MV-4-11 (cell line): ENCODE measurements at regions not wholly inside any gene's neighbourhood (a gene's known extent, or its start where the extent isn't known, plus 50 kb on each side); places are given as distances from the start of the nearest gene placed in this dataset.

Experiments used
- DNase-seq: peaks from one replicate; lab custom pipeline; 2025; lab: John Stamatoyannopoulos, UW

GRCh38 chr4:108331905-108332632 lies 163.3 kb upstream of the LEF1 start:
- no peak for DNase-seq

DNA sequence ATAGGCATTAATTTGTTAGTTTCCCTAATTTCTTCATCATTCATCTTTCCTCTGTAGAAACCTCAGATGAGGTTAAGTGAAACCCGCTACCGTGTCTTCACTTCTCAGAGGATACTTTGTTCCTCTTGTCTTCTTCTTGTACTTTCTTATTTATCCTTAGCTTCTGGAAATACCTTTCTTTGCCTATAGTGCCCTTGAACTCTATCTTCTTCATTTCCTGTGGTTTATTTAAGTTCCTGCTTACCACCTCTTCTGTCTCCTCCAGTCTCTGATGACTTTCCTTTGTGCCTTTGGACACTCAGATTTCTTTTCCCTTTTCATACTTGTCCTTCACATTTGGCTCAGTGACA lies 159.6 kb upstream of the LEF1 start:
- no peak for DNase-seq

DNA sequence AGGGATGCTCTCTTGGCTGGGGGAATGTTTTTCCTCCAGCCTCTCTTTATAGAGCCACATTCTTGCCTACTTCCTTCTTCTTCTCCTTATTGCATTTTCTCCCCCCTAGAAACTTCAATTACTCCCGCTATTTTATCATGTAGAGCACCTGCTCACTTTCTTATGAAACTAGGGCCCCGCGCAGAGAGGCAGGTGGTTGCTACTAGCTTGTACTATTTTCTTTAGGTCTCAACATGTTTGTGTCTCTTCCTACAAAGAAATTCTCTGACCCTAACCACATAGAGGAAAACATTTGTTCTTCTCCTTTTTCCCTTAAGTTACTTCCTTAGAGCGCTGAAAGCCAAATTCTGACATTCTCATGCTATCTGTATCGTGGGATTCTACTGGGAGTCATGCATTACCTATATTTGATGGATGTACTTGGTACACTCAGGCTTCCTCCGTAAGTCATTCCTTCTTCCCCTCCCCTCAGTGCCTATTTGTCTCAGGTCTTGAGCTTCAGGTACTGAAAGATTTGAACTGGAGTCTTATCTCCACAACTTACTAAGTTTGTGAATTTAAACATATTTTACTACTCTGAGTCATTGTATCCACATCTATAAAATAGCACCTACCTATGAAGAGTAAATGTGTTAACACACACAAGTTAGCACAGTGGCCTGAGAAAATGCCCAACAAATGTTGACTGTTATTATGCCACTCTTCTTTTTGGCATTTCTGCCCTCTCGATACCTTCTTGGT lies 159.1 kb upstream of the LEF1 start:
- no peak for DNase-seq

DNA sequence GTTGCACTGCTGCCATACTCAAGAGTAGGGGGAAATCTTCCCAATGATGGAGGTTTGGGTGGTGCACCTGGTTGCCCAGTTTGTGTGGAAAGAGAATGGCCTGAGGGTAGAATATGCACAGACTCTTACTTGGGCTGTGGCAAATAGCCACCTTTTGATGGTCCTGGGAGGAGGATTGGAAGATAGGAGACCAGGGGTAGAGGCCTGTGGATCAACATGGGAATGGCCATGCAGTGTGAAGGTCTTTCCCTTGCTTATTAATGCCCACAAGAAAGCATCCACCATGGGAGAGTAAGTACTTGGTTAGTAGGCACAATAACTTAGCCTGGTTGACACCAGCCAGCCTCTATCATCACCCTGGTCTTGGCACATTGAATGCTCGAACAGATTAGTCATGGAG lies 156.8 kb upstream of the LEF1 start:
- DNase-seq, result no peak

DNA sequence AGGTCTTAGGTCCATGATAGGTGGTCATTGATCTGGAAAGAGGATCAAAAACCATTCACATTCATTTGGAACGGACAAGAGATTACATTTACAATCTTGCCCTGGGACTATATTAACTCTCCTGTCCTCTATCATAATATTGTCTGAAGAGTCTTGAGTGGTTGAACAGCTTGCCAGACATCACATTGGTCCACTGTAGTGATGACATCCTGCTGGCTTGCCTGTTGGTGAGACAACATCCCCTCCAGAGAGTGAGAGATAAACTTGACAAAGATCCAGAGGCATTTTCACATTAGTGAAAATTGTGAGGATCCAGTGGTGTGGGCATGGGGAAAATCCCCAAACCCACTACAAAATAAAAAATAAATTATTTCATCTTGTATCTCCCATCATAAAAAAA lies 155.7 kb upstream of the LEF1 start:
- DNase-seq, result no peak

GRCh38 chr4:108322497-108322896 lies 153.8 kb upstream of the LEF1 start:
- no peak for DNase-seq

DNA sequence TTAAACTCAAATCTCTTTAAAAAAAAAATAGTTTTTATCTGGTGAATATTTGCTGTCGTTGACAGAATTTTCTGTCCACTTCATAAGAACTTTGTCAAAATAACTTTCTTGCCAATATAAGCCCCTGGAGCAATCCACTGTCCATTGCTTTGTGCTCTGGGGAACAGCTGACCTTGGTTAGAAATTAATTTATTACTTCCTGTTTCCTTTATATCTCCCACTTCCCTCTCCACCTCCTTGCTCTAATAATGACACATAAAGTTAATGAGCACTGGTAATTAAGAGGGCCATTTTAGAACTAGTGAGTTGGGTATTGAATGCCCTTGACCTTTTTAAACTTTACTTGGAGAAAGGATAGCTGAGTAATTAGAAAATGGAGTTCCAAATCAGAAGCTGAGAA lies 151.3 kb upstream of the LEF1 start:
- DNase-seq, result no peak

DNA sequence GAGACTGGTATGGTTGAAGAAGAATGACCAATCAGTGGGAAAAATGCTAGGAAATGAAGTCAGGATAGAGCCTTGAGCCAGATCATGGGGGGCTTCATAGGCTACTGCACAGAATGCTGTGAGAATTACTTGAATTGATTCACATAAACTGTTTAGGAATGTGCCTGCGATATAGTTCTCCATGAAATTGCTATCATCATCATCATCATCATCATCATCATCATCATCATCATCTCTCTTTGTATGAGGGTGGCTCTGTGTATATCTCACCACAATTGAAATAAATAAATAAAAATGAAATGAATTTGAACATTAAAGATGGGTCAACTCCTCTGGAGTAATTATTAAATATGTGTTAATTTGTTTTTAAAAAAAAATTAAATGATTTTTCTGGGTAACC lies 148.6 kb upstream of the LEF1 start:
- no peak for DNase-seq

- DNase-seq, result no peak
These were observed 147.0 kb upstream of the LEF1 start for GRCh38 chr4:108315694-108316093.

- no peak for DNase-seq
These were observed 146.3 kb upstream of the LEF1 start for GRCh38 chr4:108314900-108315589.

GRCh38 chr4:108313546-108314339 lies 145.0 kb upstream of the LEF1 start:
- no peak for DNase-seq

GRCh38 chr4:108311313-108311712 lies 142.6 kb upstream of the LEF1 start:
- no peak for DNase-seq

DNA sequence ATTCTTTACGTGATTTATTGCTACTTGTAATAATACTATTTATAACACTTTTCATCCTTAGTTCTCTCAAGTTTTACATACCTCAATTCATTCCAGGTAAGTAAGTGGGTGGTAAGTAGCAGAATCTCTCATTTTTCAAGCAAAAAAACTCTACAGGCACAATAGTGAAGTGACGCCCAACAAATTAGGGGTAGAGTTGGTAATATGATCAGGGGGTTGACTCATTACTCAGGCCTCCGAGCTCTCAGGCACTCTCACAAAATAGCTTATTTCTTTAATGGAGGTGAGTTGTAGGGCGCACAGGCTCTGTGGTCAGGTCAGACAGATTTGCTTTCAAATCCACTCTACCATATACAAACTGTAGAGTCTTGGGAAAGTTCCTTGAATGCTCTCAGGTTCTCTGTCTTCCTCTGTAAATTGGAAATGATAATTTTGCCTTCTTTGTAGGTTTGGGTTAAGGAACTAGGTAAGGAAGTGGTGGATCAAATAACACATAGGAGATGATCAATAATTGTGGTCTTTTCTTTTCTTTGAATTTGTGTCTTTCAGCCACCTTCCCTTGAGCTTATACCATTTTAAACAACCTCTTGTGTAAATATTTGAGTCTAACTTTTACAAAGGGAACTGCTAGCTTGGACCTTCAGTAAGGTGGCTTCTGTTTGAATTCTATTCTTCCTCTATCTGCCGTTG lies 134.9 kb upstream of the LEF1 start:
- no peak for DNase-seq

DNA sequence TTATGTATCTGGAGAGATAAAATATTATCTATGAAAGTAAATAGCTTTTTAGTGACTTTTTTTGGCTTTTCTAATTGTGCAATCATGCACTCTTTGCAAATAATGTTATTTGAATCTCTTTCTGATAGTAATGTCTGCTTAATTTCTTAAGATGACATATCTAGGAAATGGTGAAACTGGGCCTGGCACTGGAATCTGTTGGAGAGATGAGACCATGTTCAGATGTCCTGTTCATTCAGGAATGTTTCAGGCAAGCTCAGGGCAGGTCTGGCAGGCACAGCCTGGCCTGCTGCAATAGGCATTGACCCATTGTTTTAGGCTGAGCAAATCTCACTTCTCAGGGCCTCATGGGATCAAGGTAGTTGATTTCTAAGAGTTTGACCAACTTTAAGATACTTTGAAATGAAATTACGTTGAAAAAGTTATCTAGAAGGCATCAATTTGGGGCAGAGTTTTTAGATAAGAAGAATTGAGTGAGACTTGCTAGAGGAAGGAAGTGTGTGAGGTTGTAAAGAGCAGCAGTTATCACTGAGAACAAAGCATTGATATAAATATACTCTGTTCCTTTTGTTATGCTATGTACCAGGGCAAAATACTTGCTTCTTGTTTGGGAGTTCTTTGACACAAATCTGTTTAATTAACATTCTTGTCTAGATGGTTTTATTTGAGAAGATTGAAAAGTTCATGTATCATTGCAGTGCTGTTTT lies 133.0 kb upstream of the LEF1 start:
- DNase-seq, result no peak

GRCh38 chr4:108297605-108298004 lies 128.9 kb upstream of the LEF1 start:
- no peak for DNase-seq

DNA sequence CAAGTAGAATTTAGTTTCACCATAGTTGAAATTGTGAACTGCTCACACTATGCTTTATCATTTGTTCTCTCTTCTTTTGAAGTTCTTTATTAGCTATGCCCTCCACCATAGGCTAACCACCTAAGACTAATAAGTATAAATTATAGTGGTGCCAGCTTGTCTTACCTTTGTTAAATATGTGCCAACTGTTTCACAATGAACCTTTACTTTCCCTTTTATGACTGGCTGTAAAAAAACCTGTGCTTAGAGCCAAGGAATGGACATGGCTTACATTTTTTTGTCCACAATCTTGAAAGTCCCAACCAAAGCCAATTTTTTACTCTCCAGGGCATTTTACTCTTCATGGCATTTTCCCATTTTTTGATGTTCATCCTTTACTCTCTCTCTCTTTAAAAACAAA lies 123.5 kb upstream of the LEF1 start:
- DNase-seq, result no peak

DNA sequence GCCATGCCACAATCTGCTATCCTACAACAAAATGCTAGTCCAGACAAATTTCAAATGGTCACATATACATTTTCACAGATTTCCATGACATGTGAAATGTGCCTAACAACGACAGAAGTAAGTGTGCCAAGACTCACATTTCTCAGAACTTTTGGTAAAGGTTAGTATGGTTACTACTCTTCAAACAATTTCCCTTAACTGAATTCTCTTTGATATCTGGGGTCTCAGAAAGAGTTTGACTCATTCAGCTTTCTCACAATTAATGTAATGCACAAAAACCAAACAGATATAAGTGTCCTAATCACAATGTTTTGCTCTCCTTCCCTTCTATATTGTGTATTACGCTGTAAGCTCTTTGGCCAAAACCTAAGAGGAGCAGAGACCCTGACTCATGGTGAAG lies 122.4 kb upstream of the LEF1 start:
- DNase-seq, result no peak

DNA sequence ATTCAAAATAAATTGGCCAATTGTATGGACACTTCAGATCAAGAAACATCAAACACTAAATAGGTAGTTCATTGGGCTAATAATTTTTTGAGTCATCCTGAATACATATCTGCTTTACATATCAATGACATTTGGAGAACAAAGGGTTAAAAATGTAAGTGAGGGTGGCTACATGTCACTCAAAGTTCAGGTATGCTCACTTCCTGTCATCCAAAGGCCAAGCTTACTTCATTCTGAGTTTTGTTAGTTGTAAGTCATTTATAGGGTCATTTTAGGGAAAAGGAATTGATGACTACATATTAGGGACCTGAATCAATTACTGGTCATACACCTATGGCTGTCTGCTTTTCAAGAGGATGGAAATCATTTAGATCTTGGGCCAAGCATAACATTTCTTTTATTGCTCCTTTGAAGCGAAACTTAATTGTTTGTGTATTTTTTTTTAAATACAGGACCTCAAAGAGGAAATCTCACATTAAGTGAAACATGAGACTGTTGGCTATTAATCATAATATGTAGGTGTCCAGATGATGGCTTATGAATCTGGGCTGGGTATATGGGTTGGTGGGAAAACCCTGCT lies 119.2 kb upstream of the LEF1 start:
- DNase-seq, result no peak

DNA sequence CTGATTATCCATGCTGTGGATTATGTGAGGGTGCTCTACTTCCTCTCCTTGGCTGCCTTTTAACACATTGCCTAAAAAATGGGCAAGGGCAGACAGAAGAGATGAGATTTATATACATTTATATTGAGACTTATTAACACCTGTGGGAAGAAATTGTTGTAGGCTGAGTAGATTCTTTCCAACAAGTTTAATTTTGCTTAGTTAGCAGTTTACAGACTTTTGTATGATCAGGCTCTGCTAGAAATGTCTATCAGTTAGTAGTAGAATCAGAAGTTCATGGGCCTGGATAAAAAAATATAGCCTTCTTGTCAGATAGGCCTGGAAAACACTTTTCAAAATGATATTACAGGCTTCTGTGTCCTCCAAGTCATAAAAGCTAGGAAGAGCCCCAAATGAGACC lies 111.3 kb upstream of the LEF1 start:
- no peak for DNase-seq

- DNase-seq, result no peak
These were observed 108.0 kb upstream of the LEF1 start for GRCh38 chr4:108276690-108277089.

DNA sequence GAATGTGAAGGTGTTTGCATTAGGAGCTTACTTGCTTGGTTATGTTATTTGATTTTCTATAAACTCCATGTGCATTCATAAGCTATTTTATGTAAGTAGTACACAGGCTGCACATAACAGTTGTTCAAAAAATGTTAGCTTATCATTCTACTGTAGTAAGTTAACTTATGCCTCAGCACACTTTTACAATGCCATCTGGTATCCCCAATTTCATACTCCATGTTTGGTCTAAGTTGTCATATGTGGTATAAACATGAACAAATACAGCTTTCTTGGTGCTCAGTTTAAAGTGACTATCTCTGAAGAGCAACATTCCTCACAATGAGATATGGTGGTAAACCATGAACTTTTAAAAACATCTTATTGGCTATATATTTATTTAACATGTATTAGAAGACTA lies 104.3 kb upstream of the LEF1 start:
- DNase-seq, result no peak
